K562 (cell line): ENCODE measurements at regions not wholly inside any gene's neighbourhood (a gene's known extent, or its start where the extent isn't known, plus 50 kb on each side); places are given as distances from the start of the nearest gene placed in this dataset.

Experiments
- MYNN ChIP-seq, 2 experiments: sonication (generic); formaldehyde crosslinking in 1 of 2; IDR thresholded peaks; 2 replicates each; pipeline versions ENCODE4 v1.5.0 to v1.6.1; 2016 to 2020; ENCODE audit warnings: antibody characterized with exemption in 1 of 2, missing genetic modification reagents in 1 of 2
- RHOXF2B ChIP-seq: fragments of 250-450 bp; sonication (Bioruptor Pico); conservative IDR thresholded peaks from 2 replicates; pipeline ENCODE4 v1.5.1; 2021
- SETDB1 ChIP-seq: IDR thresholded peaks from one replicate; pipeline ENCODE4 v1.6.1; 2012; ENCODE audit warnings: low read length, control low read depth, inconsistent platforms
- SOX6 ChIP-seq: fragments of 450-650 bp; IDR thresholded peaks from 2 replicates; pipeline ENCODE4 v1.6.1; 2014; ENCODE audit warnings: mild to moderate bottlenecking
- TRIM24 ChIP-seq, 2 experiments: fragments of 450-650 bp; IDR thresholded peaks; 2 replicates each; pipeline ENCODE4 v1.6.1; 2016
- ZBTB40 ChIP-seq, 2 experiments: fragments of 450-650 bp in 1 of 2; sonication (generic) in 1 of 2; formaldehyde crosslinking in 1 of 2; IDR thresholded peaks; 2 replicates each; pipeline versions ENCODE4 v1.7.1 to v1.9.0; 2016 to 2022; ENCODE audit warnings: inconsistent platforms in 1 of 2, mild to moderate bottlenecking in 1 of 2, missing genetic modification reagents in 1 of 2
- ZKSCAN8 ChIP-seq: fragments of 200-800 bp; sonication (Bioruptor generic); IDR thresholded peaks from 2 replicates; pipeline ENCODE4 v1.6.1; 2016; ENCODE audit warnings: missing genetic modification characterization, missing compliant biosample characterization
- ZNF23 ChIP-seq: fragments of 250-450 bp; sonication (Bioruptor Pico); IDR thresholded peaks from 2 replicates; pipeline ENCODE4 v1.4.0; 2020; ENCODE audit warnings: mild to moderate bottlenecking

- TF ChIP-seq ZBTB40 (IDR thresholded peaks at IDR 0.05), result no peak
- no peak for TF ChIP-seq ZBTB40 (CRISPR knock-in tag; IDR thresholded peaks at IDR 0.05)
- TF ChIP-seq SOX6, result no peak
- no peak for TF ChIP-seq MYNN (IDR thresholded peaks at IDR 0.05)
- TF ChIP-seq MYNN (CRISPR knock-in tag; IDR thresholded peaks at IDR 0.05), result no peak
- no peak for TF ChIP-seq ZKSCAN8 (CRISPR knock-in tag)
- no peak for TF ChIP-seq RHOXF2B (CRISPR knock-in tag)
- no peak for TF ChIP-seq SETDB1
- TF ChIP-seq TRIM24 (IDR thresholded peaks at IDR 0.05), result no peak
- TF ChIP-seq ZNF23 (CRISPR knock-in tag), result no peak
- TF ChIP-seq, all 486 proteins: peak for 0
Observed at GRCh38 chr3:71990545-71990944, 205.6 kb upstream of the PROK2 start (continued).
